ENCODE measurements at regions not wholly inside any gene's neighbourhood (a gene's known extent, or its start where the extent isn't known, plus 50 kb on each side); places are given as distances from the start of the nearest gene placed in this dataset.

DNA sequence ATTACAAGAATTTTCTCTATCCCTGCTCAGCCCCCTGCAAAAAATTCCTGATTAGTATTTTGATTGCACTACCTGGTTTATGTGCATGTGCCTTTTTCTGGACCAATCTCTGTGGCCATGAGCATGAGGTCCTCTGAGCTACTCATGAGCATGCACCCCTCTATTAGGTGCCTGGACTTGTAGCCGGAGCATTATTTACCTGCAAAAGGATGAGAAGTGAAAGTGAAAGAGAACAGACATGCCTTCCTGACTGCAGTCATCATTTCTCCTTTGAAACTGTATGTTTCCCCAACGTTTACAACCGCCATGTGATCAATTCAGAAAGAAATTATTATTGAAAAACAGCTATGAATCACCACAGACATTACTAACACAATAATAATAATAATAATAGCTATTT, 1008.8 kb downstream of the ROBO2 start:
- TF ChIP-seq POLR2A (IDR thresholded peaks at IDR 0.05) (no peak), EP300 (IDR thresholded peaks at IDR 0.05; ENCODE audit: low read depth) (no peak), POLR2AphosphoS5 (IDR thresholded peaks at IDR 0.05) (no peak)
- TF ChIP-seq, protein P1, sequence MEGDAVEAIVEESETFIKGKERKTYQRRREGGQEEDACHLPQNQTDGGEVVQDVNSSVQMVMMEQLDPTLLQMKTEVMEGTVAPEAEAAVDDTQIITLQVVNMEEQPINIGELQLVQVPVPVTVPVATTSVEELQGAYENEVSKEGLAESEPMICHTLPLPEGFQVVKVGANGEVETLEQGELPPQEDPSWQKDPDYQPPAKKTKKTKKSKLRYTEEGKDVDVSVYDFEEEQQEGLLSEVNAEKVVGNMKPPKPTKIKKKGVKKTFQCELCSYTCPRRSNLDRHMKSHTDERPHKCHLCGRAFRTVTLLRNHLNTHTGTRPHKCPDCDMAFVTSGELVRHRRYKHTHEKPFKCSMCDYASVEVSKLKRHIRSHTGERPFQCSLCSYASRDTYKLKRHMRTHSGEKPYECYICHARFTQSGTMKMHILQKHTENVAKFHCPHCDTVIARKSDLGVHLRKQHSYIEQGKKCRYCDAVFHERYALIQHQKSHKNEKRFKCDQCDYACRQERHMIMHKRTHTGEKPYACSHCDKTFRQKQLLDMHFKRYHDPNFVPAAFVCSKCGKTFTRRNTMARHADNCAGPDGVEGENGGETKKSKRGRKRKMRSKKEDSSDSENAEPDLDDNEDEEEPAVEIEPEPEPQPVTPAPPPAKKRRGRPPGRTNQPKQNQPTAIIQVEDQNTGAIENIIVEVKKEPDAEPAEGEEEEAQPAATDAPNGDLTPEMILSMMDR (IDR thresholded peaks at IDR 0.05), result no peak
- H3K36me3 ChIP-seq, result no peaks in the 10 kb centered on the region
- H3K27ac ChIP-seq, result no peak overlapping the region
- no peak for DNase-seq
- H3K4me1 ChIP-seq, result no peaks in the 10 kb centered on the region
- no peaks in the 10 kb centered on the region for H3K27me3 ChIP-seq
- no peak overlapping the region for H3K4me3 ChIP-seq
- no peaks in the 10 kb centered on the region for H3K9me3 ChIP-seq
- 38 to 42% methylated on average over 3 of the region's 3 CpGs for WGBS, 2 donors (ENCODE audit: low coverage in 1 of 2)
- in situ Hi-C loops (cut with MboI; ENCODE audit: low pct_ligation_motif_present in 1 of 4, low pct_unique_long_range_greater_than_20kb in 1 of 4, low sequenced_read_pairs in 3 of 4), result no loop called here
- intact Hi-C loops (cut with DNase I; ENCODE audit: low total_unique reads), result no loop called here

DNA sequence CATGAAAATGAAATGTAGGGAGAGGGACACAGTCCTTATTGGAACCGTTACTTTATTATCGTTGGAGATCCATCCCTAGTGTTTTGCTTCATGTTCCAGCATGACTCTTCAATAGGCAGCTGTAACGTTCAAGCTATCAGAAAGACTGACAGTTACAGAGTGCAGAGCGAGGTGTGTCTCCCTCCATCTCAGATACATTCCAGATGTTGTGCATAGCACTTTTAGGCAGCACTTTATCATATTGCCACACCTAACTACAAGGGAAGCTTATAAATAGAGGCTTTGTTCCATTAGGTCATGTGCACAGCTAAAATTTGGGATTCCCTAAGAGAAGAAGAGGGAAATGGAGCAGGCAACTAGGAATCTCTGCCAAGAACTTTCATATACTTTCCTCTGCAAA, 1009.6 kb downstream of the ROBO2 start:
- in situ Hi-C loops (cut with MboI; ENCODE audit: low pct_ligation_motif_present in 1 of 4, low pct_unique_long_range_greater_than_20kb in 1 of 4, low sequenced_read_pairs in 3 of 4), result no loop called here
- H3K27ac ChIP-seq, result no peak overlapping the region
- no peaks in the 10 kb centered on the region for H3K4me1 ChIP-seq

DNA sequence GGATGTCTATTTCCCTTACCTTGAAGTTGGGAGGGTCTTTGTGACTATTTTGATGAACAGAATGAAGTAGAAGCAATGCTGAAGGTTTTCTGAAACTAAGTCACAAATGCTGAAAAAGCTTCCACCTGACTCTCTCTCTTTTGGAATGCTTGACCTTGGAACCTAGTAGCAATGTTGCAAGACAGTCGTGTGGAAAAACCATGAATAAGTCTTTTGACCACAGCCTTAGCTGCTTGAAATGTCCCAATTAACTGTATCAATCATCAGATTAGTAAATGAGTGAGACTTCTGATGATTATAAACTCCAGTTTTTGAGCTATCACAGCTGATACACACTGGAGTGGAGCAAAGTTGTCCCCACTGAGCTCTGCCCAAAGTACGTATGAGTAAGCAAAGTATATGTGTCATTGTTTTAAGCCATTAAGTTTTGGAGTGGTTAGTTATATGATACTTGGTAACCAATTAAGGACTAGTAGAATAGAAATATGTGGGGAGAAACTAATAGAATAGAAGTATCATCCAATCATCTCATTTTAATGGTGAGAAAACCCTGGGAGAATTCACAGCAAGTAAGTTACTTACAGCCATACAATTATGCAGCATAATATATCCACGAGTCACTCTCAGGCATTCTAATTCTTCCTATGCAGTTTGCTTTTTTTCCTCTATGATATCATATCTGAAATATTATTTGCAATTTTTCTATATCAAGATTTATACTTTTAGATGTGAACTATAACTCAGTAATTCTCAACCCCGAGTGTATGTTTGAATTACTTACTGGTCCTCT, 1010.6 kb downstream of the ROBO2 start:
- intact Hi-C loops (cut with DNase I; ENCODE audit: low total_unique reads), result no loop called here
- H3K27ac ChIP-seq, result no peak overlapping the region
- H3K36me3 ChIP-seq, result no peaks in the 10 kb centered on the region
- no peak for TF ChIP-seq POLR2AphosphoS5 (IDR thresholded peaks at IDR 0.05)
- TF ChIP-seq EP300 (IDR thresholded peaks at IDR 0.05; ENCODE audit: low read depth), result no peak
- TF ChIP-seq, protein P1 (IDR thresholded peaks at IDR 0.05), result no peak
- no peak for TF ChIP-seq POLR2A (IDR thresholded peaks at IDR 0.05)
- DNase-seq, result no peak
- no peaks in the 10 kb centered on the region for H3K9me3 ChIP-seq
- in situ Hi-C loops (cut with MboI; ENCODE audit: low pct_ligation_motif_present in 1 of 4, low pct_unique_long_range_greater_than_20kb in 1 of 4, low sequenced_read_pairs in 3 of 4), result no loop called here
- H3K4me3 ChIP-seq, result no peak overlapping the region
- no peaks in the 10 kb centered on the region for H3K4me1 ChIP-seq
- H3K27me3 ChIP-seq, result no peaks in the 10 kb centered on the region
- WGBS, 2 donors (ENCODE audit: low coverage in 1 of 2), result 80 to 84% methylated on average over 4 of the region's 4 CpGs

More for the DNA sequence above, 1009.6 kb downstream of the ROBO2 start:
- Histone ChIP-seq H3K9me3 (no peaks in the 10 kb centered on the region), H3K27me3 (no peaks in the 10 kb centered on the region), H3K36me3 (no peaks in the 10 kb centered on the region), H3K4me3 (no peak overlapping the region)
- intact Hi-C loops (cut with DNase I; ENCODE audit: low total_unique reads), result no loop called here
- TF ChIP-seq POLR2A (IDR thresholded peaks at IDR 0.05) (no peak), POLR2AphosphoS5 (IDR thresholded peaks at IDR 0.05) (no peak), EP300 (IDR thresholded peaks at IDR 0.05; ENCODE audit: low read depth) (no peak)
- TF ChIP-seq, protein P1 (IDR thresholded peaks at IDR 0.05), result no peak
- no peak for DNase-seq
- 72 to 74% methylated on average over 4 of the region's 4 CpGs for WGBS, 2 donors (ENCODE audit: low coverage in 1 of 2)

DNA sequence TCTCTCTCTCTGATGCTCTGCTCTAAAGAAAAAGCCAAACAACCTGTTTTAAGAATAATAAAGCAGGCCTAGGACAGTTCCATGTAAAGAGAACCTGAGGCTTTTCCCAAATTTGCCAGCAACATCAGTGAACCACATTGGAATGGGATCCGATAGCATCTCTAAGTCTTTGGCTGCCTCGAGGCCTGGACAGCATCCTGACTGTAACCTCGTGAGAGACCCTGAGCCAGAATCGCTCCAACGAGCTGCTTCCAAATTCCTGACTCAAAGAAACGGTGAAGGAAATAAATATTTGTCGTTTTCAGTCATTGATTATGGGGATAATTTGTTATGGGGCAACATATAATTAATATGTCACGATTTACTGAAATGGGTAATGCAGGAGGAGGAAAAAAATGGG, 1012.8 kb downstream of the ROBO2 start:
- Histone ChIP-seq H3K4me3 (no peak overlapping the region), H3K27ac (no peak overlapping the region), H3K4me1 (no peaks in the 10 kb centered on the region), H3K9me3 (no peaks in the 10 kb centered on the region), H3K27me3 (no peaks in the 10 kb centered on the region), H3K36me3 (no peaks in the 10 kb centered on the region)
- in situ Hi-C loops (cut with MboI; ENCODE audit: low pct_ligation_motif_present in 1 of 4, low pct_unique_long_range_greater_than_20kb in 1 of 4, low sequenced_read_pairs in 3 of 4) (no loop called here), intact Hi-C loops (cut with DNase I; ENCODE audit: low total_unique reads) (no loop called here)
- 79 to 85% methylated on average over 7 to 8 of the region's 8 CpGs for WGBS, 2 donors (ENCODE audit: low coverage in 1 of 2)
- DNase-seq, result no peak
- no peak for TF ChIP-seq POLR2AphosphoS5 (IDR thresholded peaks at IDR 0.05)
- no peak for TF ChIP-seq EP300 (IDR thresholded peaks at IDR 0.05; ENCODE audit: low read depth)
- TF ChIP-seq POLR2A (IDR thresholded peaks at IDR 0.05), result no peak
- TF ChIP-seq, protein P1 (IDR thresholded peaks at IDR 0.05), result no peak

All from transverse colon (tissue), 4 donors.